Effector memory CD4-positive, alpha-beta T cell (primary cell): ENCODE measurements at regions not wholly inside any gene's neighbourhood (a gene's known extent, or its start where the extent isn't known, plus 50 kb on each side); places are given as distances from the start of the nearest gene placed in this dataset.

Source experiments
- DNase-seq, 3 donors: peaks; one replicate each; pipeline ENCODE4 v3.0.0-alpha.2; 2020
- H3K27ac ChIP-seq: 2 replicates; pipeline ENCODE4 v1.7.0; 2013; ENCODE audit warnings: mild to moderate bottlenecking, low read length, moderate library complexity; ENCODE audit not compliant: insufficient read depth, poor library complexity, severe bottlenecking
- H3K27me3 ChIP-seq: replicated peaks from 2 replicates; pipeline ENCODE4 v1.7.0; 2013; ENCODE audit warnings: mild to moderate bottlenecking, low read length; ENCODE audit not compliant: insufficient read depth, control insufficient read depth, poor library complexity, severe bottlenecking
- H3K36me3 ChIP-seq: 2 replicates; pipeline ENCODE4 v1.7.0; 2013; ENCODE audit warnings: mild to moderate bottlenecking, low read length, moderate library complexity; ENCODE audit not compliant: control insufficient read depth, insufficient read depth
- H3K4me1 ChIP-seq: 2 replicates; pipeline ENCODE4 v1.7.0; 2013; ENCODE audit warnings: low read length, mild to moderate bottlenecking; ENCODE audit not compliant: control insufficient read depth, insufficient read depth, poor library complexity, severe bottlenecking
- H3K4me3 ChIP-seq: 2 replicates; pipeline ENCODE4 v1.7.0; 2013; ENCODE audit warnings: low read length, low read depth, mild to moderate bottlenecking; ENCODE audit not compliant: insufficient read depth, poor library complexity, severe bottlenecking
- H3K9me3 ChIP-seq: 2 replicates; pipeline ENCODE4 v1.7.0; 2013; ENCODE audit warnings: mild to moderate bottlenecking, low read length, moderate library complexity; ENCODE audit not compliant: control insufficient read depth

DNA sequence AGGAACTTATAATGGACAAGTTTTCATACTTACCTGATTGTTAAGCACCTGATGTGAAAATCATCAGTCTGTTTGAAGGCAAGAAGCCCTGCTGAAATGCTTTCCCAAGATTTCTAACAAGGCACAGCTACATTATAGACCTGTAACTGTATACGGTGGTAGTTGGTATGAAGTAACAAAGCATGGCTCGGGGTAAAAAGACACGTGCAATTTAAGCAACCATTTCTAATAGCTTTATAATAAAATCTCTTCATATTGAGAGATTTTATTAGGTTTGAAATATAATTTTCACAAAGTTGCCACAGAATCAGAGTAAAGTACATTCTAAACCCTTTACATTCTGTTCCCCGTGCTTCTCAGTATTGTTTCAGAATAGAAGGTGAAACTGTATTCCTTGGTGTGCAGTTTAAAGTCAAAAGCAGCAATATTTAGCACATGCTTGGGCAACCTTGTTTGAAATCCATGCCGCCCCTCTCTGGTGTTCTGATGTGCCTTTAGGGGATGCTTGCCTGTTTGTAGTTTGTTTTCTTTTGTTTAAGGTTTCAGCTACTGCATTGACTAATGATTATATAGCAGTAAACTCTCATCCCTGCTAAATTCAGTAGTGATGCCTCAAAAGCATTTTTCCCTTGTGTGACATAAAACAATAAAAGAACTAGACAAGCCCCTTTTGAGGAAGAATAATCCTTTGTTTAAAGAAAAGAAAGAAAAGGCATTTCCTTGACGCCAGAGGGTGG, 125.2 kb upstream of the OBI1 start:
- Histone ChIP-seq H3K27ac (no peak overlapping the region), H3K9me3 (no peaks in the 10 kb centered on the region), H3K4me1 (no peaks in the 10 kb centered on the region), H3K27me3 (no peaks in the 10 kb centered on the region), H3K4me3 (no peak overlapping the region), H3K36me3 (no peaks in the 10 kb centered on the region)
- DNase-seq = no peak

GRCh38 chr13:78780708-78781107, 121.8 kb upstream of the OBI1 start:
- no peaks in the 10 kb centered on the region for H3K36me3 ChIP-seq
- no peak overlapping the region for H3K27ac ChIP-seq
- no peak overlapping the region for H3K4me3 ChIP-seq
- no peak for DNase-seq
- no peaks in the 10 kb centered on the region for H3K4me1 ChIP-seq
- H3K9me3 ChIP-seq = no peaks in the 10 kb centered on the region
- H3K27me3 ChIP-seq = no peaks in the 10 kb centered on the region

DNA sequence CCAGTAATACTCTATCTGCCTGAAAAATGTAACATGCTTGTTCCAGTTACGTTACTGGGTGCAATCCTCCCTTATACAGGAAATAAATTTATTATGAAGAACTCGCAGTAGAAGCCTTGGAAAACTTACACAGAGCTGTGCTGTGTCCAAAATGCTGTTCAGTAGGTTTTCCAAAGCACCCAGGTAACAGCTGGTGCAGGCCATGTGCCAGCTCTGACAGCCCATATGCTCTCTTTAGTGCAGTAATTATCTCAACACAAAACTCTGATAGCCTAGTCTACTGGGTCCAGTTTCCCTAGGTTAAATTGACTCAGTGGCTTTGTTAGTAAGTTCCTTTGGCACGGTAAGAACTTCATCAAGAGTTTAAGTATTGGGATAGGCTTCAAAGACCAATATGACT, 120.7 kb upstream of the OBI1 start:
- no peak for DNase-seq
- Histone ChIP-seq H3K4me3 (no peak overlapping the region), H3K9me3 (no peaks in the 10 kb centered on the region), H3K27ac (no peak overlapping the region), H3K27me3 (no peaks in the 10 kb centered on the region), H3K4me1 (no peaks in the 10 kb centered on the region), H3K36me3 (no peaks in the 10 kb centered on the region)

GRCh38 chr13:78777976-78778375, 119.0 kb upstream of the OBI1 start:
- Histone ChIP-seq H3K4me1 (no peaks in the 10 kb centered on the region), H3K27me3 (no peaks in the 10 kb centered on the region), H3K4me3 (no peak overlapping the region), H3K27ac (no peak overlapping the region), H3K9me3 (no peaks in the 10 kb centered on the region), H3K36me3 (no peaks in the 10 kb centered on the region)
- DNase-seq = no peak

GRCh38 chr13:78777396-78777795, 118.4 kb upstream of the OBI1 start:
- no peaks in the 10 kb centered on the region for H3K4me1 ChIP-seq
- H3K9me3 ChIP-seq = no peaks in the 10 kb centered on the region
- no peaks in the 10 kb centered on the region for H3K36me3 ChIP-seq
- no peaks in the 10 kb centered on the region for H3K27me3 ChIP-seq
- no peak overlapping the region for H3K4me3 ChIP-seq
- no peak overlapping the region for H3K27ac ChIP-seq
- DNase-seq = no peak

GRCh38 chr13:78772933-78773332, 114.0 kb upstream of the OBI1 start:
- H3K9me3 ChIP-seq = no peaks in the 10 kb centered on the region
- H3K4me1 ChIP-seq = no peaks in the 10 kb centered on the region
- H3K27ac ChIP-seq = no peak overlapping the region
- no peaks in the 10 kb centered on the region for H3K36me3 ChIP-seq
- no peak overlapping the region for H3K4me3 ChIP-seq
- no peaks in the 10 kb centered on the region for H3K27me3 ChIP-seq
- no peak for DNase-seq

GRCh38 chr13:78770601-78771000, 111.6 kb upstream of the OBI1 start:
- Histone ChIP-seq H3K36me3 (no peaks in the 10 kb centered on the region), H3K4me1 (no peaks in the 10 kb centered on the region), H3K27me3 (no peaks in the 10 kb centered on the region), H3K4me3 (no peak overlapping the region), H3K27ac (no peak overlapping the region), H3K9me3 (no peaks in the 10 kb centered on the region)
- DNase-seq = no peak

DNA sequence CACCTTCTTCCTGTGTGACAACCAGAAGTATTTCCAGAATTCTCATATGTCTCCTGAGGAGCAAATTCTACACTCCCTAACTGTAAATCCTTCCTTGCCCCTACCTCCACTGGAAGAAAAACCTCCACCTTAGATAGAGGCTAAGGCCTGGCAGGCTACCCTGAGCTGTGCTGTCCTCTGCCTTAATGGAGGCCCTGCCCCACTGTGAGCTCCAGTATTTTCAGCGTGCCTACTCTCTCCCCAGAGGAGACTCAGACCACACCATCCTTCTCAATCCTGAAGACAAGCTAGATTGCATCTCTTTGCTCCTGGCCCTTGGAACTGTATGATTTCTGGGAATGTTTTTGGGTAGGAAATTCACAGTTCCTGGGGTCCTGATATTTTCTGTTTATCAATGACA, 110.0 kb upstream of the OBI1 start:
- no peaks in the 10 kb centered on the region for H3K27me3 ChIP-seq
- H3K4me1 ChIP-seq = no peaks in the 10 kb centered on the region

DNA sequence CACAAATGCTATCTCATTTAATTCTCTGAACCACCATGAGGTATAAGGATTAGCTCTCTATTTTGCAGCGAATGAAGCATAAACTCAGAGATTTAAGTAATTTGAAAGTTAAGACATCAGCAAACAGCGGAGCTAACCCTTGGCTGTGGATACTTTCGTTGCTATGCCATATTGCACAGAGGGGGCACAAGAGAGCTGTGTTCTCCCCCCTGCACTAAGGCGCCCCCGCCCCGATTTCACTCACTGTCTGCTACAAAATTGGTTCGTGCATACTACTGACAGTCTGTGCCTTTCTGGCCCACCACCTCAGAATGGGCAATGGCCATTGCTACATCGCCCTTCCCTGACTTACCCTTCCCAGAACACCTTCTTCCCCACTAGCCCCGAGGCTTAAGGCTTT, 105.7 kb upstream of the OBI1 start:
- Histone ChIP-seq H3K27ac (no peak overlapping the region), H3K4me3 (no peak overlapping the region), H3K36me3 (no peaks in the 10 kb centered on the region), H3K4me1 (no peaks in the 10 kb centered on the region), H3K9me3 (no peaks in the 10 kb centered on the region), H3K27me3 (no peaks in the 10 kb centered on the region)
- DNase-seq = no peak

More for the DNA sequence above, 110.0 kb upstream of the OBI1 start:
- Histone ChIP-seq H3K27ac (no peak overlapping the region), H3K4me3 (no peak overlapping the region), H3K36me3 (no peaks in the 10 kb centered on the region), H3K9me3 (no peaks in the 10 kb centered on the region)
- DNase-seq = no peak

DNA sequence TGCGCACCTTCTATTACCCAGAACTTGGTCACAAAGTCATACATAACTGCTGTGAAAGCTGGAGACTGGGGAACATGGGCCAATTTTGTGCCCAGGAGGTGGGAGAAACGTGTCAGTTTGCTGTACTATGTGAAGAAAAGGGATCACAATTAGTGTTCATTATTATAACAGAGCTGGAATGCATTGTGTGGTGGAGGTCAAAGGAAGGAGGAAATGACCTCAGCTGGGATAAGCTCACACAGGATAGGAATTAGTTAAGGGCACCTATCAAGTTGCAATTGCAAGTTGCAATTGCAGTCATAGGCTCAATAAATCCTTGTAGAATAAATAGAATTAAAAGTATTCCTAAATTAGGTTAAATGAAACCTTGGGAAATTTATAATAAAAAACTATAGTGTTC, 103.9 kb upstream of the OBI1 start:
- Histone ChIP-seq H3K9me3 (no peaks in the 10 kb centered on the region), H3K36me3 (no peaks in the 10 kb centered on the region), H3K27ac (no peak overlapping the region), H3K27me3 (no peaks in the 10 kb centered on the region), H3K4me3 (no peak overlapping the region), H3K4me1 (no peaks in the 10 kb centered on the region)
- DNase-seq = no peak
